B cell (primary cell): ENCODE measurements at regions not wholly inside any gene's neighbourhood (a gene's known extent, or its start where the extent isn't known, plus 50 kb on each side); places are given as distances from the start of the nearest gene placed in this dataset.

Experiments
- ATAC-seq: fragments of 200-7000 bp; cut with Tn5 transposase; one replicate; pipeline ENCODE4 v1.10.0; 2021; ENCODE audit warnings: low read depth, mild to moderate bottlenecking, moderate number of reproducible peaks, moderate library complexity
- CTCF ChIA-PET: fragments of 350-600 bp; sonication (Branson Sonifier 250); formaldehyde crosslinking; loops from one replicate; lab custom pipeline; 2021; ENCODE audit warnings: antibody characterized with exemption, inconsistent platforms; lab: Charles Lee
- POLR2A ChIA-PET: fragments of 350-600 bp; sonication (Branson Sonifier 250); formaldehyde crosslinking; loops from one replicate; lab custom pipeline; 2021; ENCODE audit warnings: antibody characterized with exemption; lab: Charles Lee
- DNase-seq: peaks from one replicate; pipeline ENCODE4 v3.0.0; 2013
- H2AFZ ChIP-seq: 2 replicates; pipeline ENCODE4 v1.6.1; 2012; ENCODE audit warnings: mild to moderate bottlenecking, low read depth, low read length; ENCODE audit not compliant: insufficient read depth, poor library complexity, severe bottlenecking
- H3K27ac ChIP-seq, 2 donors: 1 replicate in 1 of 2; 2 replicates in 1 of 2; pipeline ENCODE4 v1.5.1; 2012 to 2013; ENCODE audit warnings: low read length in 2 of 2, mild to moderate bottlenecking in 2 of 2, moderate library complexity in 1 of 2
- H3K27me3 ChIP-seq, 4 experiments: fragments of 200-600 bp in 1 of 4; sonication (generic) in 1 of 4; replicated peaks in 1 of 4; 1 replicate in 2 of 4; 2 replicates in 2 of 4; pipeline versions ENCODE4 v1.6.1 to v1.7.0; 2013 to 2016; ENCODE audit warnings: low read length in 3 of 4, mild to moderate bottlenecking in 2 of 4, mixed read lengths in 1 of 4, moderate library complexity in 1 of 4; ENCODE audit not compliant: insufficient read depth in 4 of 4, control insufficient read depth in 3 of 4; ENCODE audit errors: control extremely low read depth in 1 of 4
- H3K36me3 ChIP-seq, 2 experiments: replicated peaks in 1 of 2; 1 replicate in 1 of 2; 2 replicates in 1 of 2; pipeline versions ENCODE4 v1.6.1 to v1.7.1; 2013; ENCODE audit warnings: low read length in 1 of 2; ENCODE audit not compliant: insufficient read depth in 2 of 2, control insufficient read depth in 1 of 2; ENCODE audit errors: control extremely low read depth in 1 of 2, extremely low read depth in 1 of 2
- H3K4me1 ChIP-seq, 2 donors: fragments of 200-600 bp in 1 of 2; sonication (generic) in 1 of 2; 1 replicate in 1 of 2; 2 replicates in 1 of 2; pipeline versions ENCODE4 v1.5.1 to v1.6.1; 2013 to 2017; ENCODE audit warnings: low read length in 2 of 2; ENCODE audit not compliant: control insufficient read depth in 2 of 2, insufficient read depth in 2 of 2
- H3K4me2 ChIP-seq: replicated peaks from 2 replicates; pipeline ENCODE3; 2012; ENCODE audit warnings: mild to moderate bottlenecking, low read depth, low read length; ENCODE audit not compliant: poor library complexity, severe bottlenecking
- H3K4me3 ChIP-seq, 5 experiments: fragments of 200-600 bp in 1 of 5; sonication (generic) in 1 of 5; 1 replicate in 3 of 5; 2 replicates in 2 of 5; pipeline versions ENCODE4 v1.5.1 to v1.7.0; 2011 to 2016; ENCODE audit warnings: low read length in 4 of 5, mild to moderate bottlenecking in 4 of 5, low read depth in 2 of 5, control low read depth in 1 of 5, moderate library complexity in 1 of 5; ENCODE audit not compliant: insufficient read depth in 1 of 5; ENCODE audit errors: control extremely low read depth in 1 of 5, extremely low read depth in 1 of 5
- H3K79me2 ChIP-seq: fragments of 200-600 bp; sonication (generic); one replicate; pipeline ENCODE4 v1.6.0; 2016; ENCODE audit warnings: low read length; ENCODE audit not compliant: control insufficient read depth, insufficient read depth
- H3K9ac ChIP-seq: fragments of 200-600 bp; sonication (generic); 2 replicates; pipeline ENCODE4 v1.6.1; 2017; ENCODE audit warnings: mild to moderate bottlenecking, low read length, moderate library complexity
- H3K9me3 ChIP-seq, 3 donors: one replicate each; pipeline versions ENCODE4 v1.6.1 to v1.7.1; 2013; ENCODE audit warnings: low read length in 2 of 3; ENCODE audit not compliant: control insufficient read depth in 2 of 3, insufficient read depth in 1 of 3; ENCODE audit errors: control extremely low read depth in 1 of 3
- H4K20me1 ChIP-seq: 2 replicates; pipeline ENCODE4 v1.6.0; 2012; ENCODE audit warnings: mild to moderate bottlenecking, low read length; ENCODE audit not compliant: insufficient read depth, control insufficient read depth, poor library complexity, severe bottlenecking
- H3K27ac Mint-ChIP-seq: one replicate; pipeline ENCODE4 v1.8.0; 2021; ENCODE audit warnings: mixed read lengths
- H3K27me3 Mint-ChIP-seq: one replicate; pipeline ENCODE4 v1.8.0; 2021; ENCODE audit warnings: mixed read lengths
- H3K4me1 Mint-ChIP-seq: one replicate; pipeline ENCODE4 v1.8.0; 2021; ENCODE audit warnings: mixed read lengths
- H3K4me3 Mint-ChIP-seq: one replicate; pipeline ENCODE4 v1.8.0; 2021; ENCODE audit warnings: mixed read lengths
- H3K9me3 Mint-ChIP-seq: one replicate; pipeline ENCODE4 v1.8.0; 2022; ENCODE audit warnings: mixed read lengths; ENCODE audit not compliant: insufficient read depth
- EZH2 ChIP-seq: IDR thresholded peaks from 2 replicates; pipeline ENCODE4 v1.6.1; 2012; ENCODE audit warnings: borderline replicate concordance, low read depth, mild to moderate bottlenecking, moderate library complexity, low read length; ENCODE audit not compliant: insufficient read depth, poor library complexity, severe bottlenecking
- WGBS: methylation state at CpG from one replicate; pipeline ENCODE4 v1.1.5; 2013; ENCODE audit warnings: missing lambda C conversion rate; ENCODE audit not compliant: insufficient coverage; 5-methylcytosine and 5-hydroxymethylcytosine counted together
- intact Hi-C: fragments of 100-400 bp; cut with micrococcal nuclease; formaldehyde crosslinking; loops from one replicate; pipeline ENCODE4 v1.10.0; 2022
- TF ChIP-seq, protein P1 (sequence below): fragments of 200-600 bp; IDR thresholded peaks from one replicate; pipeline ENCODE4 v1.8.0; 2022; ENCODE audit warnings: antibody characterized with exemption, mild to moderate bottlenecking

DNA sequence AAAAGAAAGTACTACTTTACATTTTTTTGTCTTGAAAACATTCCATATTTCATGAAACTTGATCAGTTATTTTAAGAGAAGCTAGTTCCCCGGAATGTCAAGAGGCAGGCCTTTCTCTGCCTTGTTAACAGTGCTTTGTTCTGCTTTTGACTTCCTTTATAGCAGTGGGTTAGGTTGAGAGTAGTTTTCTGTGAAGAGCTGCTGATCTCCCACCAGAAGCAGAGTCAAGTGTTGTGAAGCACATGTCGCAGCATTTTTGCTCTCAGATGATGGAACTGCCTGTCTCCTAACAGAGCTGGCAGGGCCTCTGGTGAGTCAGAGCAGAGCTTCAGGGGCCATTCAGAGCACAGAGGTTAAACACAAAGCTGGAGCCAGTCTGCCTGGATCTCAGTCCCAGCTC lies 871.8 kb downstream of the SLC4A3 start:
- no peak overlapping the region for H3K4me2 ChIP-seq
- TF ChIP-seq, protein P1, sequence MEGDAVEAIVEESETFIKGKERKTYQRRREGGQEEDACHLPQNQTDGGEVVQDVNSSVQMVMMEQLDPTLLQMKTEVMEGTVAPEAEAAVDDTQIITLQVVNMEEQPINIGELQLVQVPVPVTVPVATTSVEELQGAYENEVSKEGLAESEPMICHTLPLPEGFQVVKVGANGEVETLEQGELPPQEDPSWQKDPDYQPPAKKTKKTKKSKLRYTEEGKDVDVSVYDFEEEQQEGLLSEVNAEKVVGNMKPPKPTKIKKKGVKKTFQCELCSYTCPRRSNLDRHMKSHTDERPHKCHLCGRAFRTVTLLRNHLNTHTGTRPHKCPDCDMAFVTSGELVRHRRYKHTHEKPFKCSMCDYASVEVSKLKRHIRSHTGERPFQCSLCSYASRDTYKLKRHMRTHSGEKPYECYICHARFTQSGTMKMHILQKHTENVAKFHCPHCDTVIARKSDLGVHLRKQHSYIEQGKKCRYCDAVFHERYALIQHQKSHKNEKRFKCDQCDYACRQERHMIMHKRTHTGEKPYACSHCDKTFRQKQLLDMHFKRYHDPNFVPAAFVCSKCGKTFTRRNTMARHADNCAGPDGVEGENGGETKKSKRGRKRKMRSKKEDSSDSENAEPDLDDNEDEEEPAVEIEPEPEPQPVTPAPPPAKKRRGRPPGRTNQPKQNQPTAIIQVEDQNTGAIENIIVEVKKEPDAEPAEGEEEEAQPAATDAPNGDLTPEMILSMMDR: no peak
- TF ChIP-seq EZH2: no peak
- H3K9me3 ChIP-seq: no peaks in the 10 kb centered on the region
- CTCF ChIA-PET: no interaction called here
- no peaks in the 10 kb centered on the region for H4K20me1 ChIP-seq
- H3K27me3 ChIP-seq: no peaks in the 10 kb centered on the region
- no peak overlapping the region for H3K9ac ChIP-seq
- Mint-ChIP-seq H3K9me3 (no peaks in the 10 kb centered on the region), H3K4me3 (no peak overlapping the region), H3K4me1 (no peaks in the 10 kb centered on the region), H3K27me3 (no peaks in the 10 kb centered on the region), H3K27ac (no peak overlapping the region)
- POLR2A ChIA-PET: no interaction called here
- H2AFZ ChIP-seq: no peak overlapping the region
- DNase-seq (no peak), ATAC-seq (no peak)
- H3K4me1 ChIP-seq: no peaks in the 10 kb centered on the region
- no peaks in the 10 kb centered on the region for H3K79me2 ChIP-seq
- intact Hi-C loops: no loop called here
- no peak overlapping the region for H3K27ac ChIP-seq
- H3K36me3 ChIP-seq: no peaks in the 10 kb centered on the region
- WGBS: 14% methylated on average over 2 of the region's 2 CpGs
- H3K4me3 ChIP-seq: no peak overlapping the region

DNA sequence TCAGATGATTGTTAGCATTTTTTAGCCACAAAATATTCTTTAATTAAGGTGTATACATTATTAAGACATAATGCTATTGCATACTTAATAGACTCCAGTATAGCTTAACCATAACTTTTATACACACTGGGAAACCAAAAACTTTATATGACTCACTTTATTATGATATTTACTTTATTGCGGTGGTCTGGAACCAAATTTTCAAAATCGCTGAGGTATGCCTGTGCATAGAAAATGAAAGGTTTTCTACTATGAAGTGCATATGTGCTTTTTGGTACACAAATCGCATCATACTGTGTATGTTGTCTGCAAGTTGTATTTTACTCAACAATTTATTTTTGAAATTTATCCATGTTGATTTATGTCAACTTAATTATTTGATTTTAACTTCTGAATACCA lies 875.1 kb downstream of the SLC4A3 start:
- no peak for DNase-seq
- no CpG with 5 or more reads among the region's 3 CpGs for WGBS
- ChIA-PET CTCF (no interaction called here), POLR2A (no interaction called here)
- H2AFZ ChIP-seq: no peak overlapping the region
- H4K20me1 ChIP-seq: no peaks in the 10 kb centered on the region
- TF ChIP-seq EZH2: no peak
- TF ChIP-seq, protein P1: no peak
- H3K9me3 ChIP-seq: no peaks in the 10 kb centered on the region
- no peaks in the 10 kb centered on the region for H3K36me3 ChIP-seq
- ATAC-seq: no peak
- intact Hi-C loops: no loop called here
- no peak overlapping the region for H3K27ac ChIP-seq
- Mint-ChIP-seq H3K27ac (no peak overlapping the region), H3K9me3 (no peaks in the 10 kb centered on the region), H3K4me3 (no peak overlapping the region), H3K27me3 (no peaks in the 10 kb centered on the region), H3K4me1 (no peaks in the 10 kb centered on the region)
- H3K9ac ChIP-seq: no peak overlapping the region
- H3K4me1 ChIP-seq: no peaks in the 10 kb centered on the region
- H3K4me2 ChIP-seq: no peak overlapping the region
- no peaks in the 10 kb centered on the region for H3K27me3 ChIP-seq
- H3K79me2 ChIP-seq: no peaks in the 10 kb centered on the region
- no peak overlapping the region for H3K4me3 ChIP-seq
